ENCODE measurements at regions not wholly inside any gene's neighbourhood (a gene's known extent, or its start where the extent isn't known, plus 50 kb on each side); places are given as distances from the start of the nearest gene placed in this dataset.

DNA sequence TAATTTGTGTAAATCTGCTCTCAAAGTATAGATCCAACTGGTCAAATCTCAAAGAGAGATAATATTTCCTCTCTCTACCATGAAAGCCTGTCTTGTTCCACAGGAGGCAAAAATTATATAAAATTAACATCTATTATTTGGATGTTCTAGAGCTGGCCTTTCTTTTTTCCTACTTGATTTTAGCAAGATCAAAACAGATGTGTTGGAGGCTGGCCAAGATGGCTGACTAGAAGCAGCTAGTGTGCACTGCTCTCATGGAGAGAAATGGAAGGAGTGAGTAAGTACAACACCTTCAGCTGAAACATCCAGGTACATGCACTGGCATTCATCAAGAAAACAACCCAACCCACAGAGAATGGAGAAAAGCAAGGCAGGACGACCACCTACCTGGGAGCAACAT, 298.6 kb upstream of the SLC24A2 start:
- TF ChIP-seq, protein P1, sequence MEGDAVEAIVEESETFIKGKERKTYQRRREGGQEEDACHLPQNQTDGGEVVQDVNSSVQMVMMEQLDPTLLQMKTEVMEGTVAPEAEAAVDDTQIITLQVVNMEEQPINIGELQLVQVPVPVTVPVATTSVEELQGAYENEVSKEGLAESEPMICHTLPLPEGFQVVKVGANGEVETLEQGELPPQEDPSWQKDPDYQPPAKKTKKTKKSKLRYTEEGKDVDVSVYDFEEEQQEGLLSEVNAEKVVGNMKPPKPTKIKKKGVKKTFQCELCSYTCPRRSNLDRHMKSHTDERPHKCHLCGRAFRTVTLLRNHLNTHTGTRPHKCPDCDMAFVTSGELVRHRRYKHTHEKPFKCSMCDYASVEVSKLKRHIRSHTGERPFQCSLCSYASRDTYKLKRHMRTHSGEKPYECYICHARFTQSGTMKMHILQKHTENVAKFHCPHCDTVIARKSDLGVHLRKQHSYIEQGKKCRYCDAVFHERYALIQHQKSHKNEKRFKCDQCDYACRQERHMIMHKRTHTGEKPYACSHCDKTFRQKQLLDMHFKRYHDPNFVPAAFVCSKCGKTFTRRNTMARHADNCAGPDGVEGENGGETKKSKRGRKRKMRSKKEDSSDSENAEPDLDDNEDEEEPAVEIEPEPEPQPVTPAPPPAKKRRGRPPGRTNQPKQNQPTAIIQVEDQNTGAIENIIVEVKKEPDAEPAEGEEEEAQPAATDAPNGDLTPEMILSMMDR (IDR thresholded peaks at IDR 0.05; ENCODE audit: low read length) = no peak
- TF ChIP-seq EZH2 (IDR thresholded peaks at IDR 0.05; ENCODE audit: borderline replicate concordance, low read length) = no peak
